ENCODE measurements at regions not wholly inside any gene's neighbourhood (a gene's known extent, or its start where the extent isn't known, plus 50 kb on each side); places are given as distances from the start of the nearest gene placed in this dataset.
A peak's percentile ranks its signal among the peaks of the same experiment; 100 is the strongest.
"Not testable (repeated sequence)": the region's sequence is repeated elsewhere in the genome, so short reads cannot be mapped to it uniquely, and the experiment has no call there.

- ChIA-PET POLR2A (ENCODE audit: partially characterized antibody) (no interaction called here), CTCF (ENCODE audit: partially characterized antibody) (no interaction called here)
- Mint-ChIP-seq H3K9me3 (peaks cover 0 to 15% (median 5%) of the 10 kb centered on the region in 8 donors), H3K36me3 (peaks cover 0 to 3% of the 10 kb centered on the region in 2 donors), H3K4me1 (peaks cover 11 to 19% (median 15%) of the 10 kb centered on the region in 4 donors), H3K4me3 (no peak overlapping the region), H3K27ac (peak overlapping the region in 2 of 7 donors; percentile 2 to 34), H3K27me3 (no peaks in the 10 kb centered on the region)
- H3K4me3 ChIP-seq (ENCODE audit: low read length in 2 of 2), result no peak overlapping the region
- H3K4me1 ChIP-seq (ENCODE audit: insufficient read depth, low read length), result peaks cover 14% of the 10 kb centered on the region
- intact Hi-C loops (cut with micrococcal nuclease), result no loop called here
- H3K27me3 ChIP-seq (ENCODE audit: insufficient read depth, low read length), result no peaks in the 10 kb centered on the region
- H3K36me3 ChIP-seq (ENCODE audit: insufficient read depth, low read length), result no peaks in the 10 kb centered on the region
- no peak for DNase-seq
- no peak overlapping the region for H3K27ac ChIP-seq (ENCODE audit: low read depth, low read length)
- no peaks in the 10 kb centered on the region for H3K9me3 ChIP-seq (ENCODE audit: control insufficient read depth in 1 of 2, low read length in 2 of 2)
These were observed 79.3 kb upstream of the CD28 start for GRCh38 chr2:203626952-203627681.

DNA sequence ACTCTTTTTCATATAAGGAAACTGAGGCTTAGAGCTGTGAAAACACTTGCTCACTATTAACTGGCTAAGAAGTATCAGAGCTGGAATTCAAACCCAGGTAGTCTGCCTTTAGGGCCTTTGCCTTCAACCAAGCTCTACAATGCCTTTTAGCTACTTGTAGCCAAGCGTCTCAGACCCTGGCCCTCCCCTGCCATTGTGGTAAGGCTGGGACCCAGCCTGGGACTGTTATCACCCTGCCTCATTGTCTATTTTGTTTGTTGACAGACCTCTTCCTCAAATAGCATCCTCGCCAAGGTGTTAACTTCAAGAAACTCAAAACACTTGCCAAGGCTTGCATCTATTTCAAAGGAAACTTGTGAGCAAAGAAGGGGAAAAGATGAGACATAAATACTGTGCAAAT is 76.7 kb upstream of the CD28 start:
- ChIA-PET CTCF (ENCODE audit: partially characterized antibody) (interaction anchor here (1.1 to 1.7 kb wide), 2 partner anchors 10 to 11 kb away, joined by 3 to 4 read pairs; no protein-coding TSS in a partner anchor), POLR2A (ENCODE audit: partially characterized antibody) (no interaction called here)
- Histone ChIP-seq H3K27me3 (ENCODE audit: insufficient read depth, low read length) (no peaks in the 10 kb centered on the region), H3K4me1 (ENCODE audit: insufficient read depth, low read length) (no peaks in the 10 kb centered on the region), H3K4me3 (ENCODE audit: low read length in 2 of 2) (no peak overlapping the region), H3K9me3 (ENCODE audit: control insufficient read depth in 1 of 2, low read length in 2 of 2) (no peaks in the 10 kb centered on the region), H3K27ac (ENCODE audit: low read depth, low read length) (no peak overlapping the region), H3K36me3 (ENCODE audit: insufficient read depth, low read length) (no peaks in the 10 kb centered on the region)
- H3K9me3 Mint-ChIP-seq, result no peaks in the 10 kb centered on the region
- no peak overlapping the region for H3K27ac Mint-ChIP-seq
- no peak overlapping the region for H3K4me3 Mint-ChIP-seq
- H3K4me1 Mint-ChIP-seq, result peaks cover 0 to 1% (median under 1%) of the 10 kb centered on the region in 4 donors
- no peaks in the 10 kb centered on the region for H3K27me3 Mint-ChIP-seq
- H3K36me3 Mint-ChIP-seq, result no peaks in the 10 kb centered on the region
- intact Hi-C loops (cut with micrococcal nuclease), result no loop called here
- DNase-seq, result no peak

- Histone ChIP-seq H3K36me3 (ENCODE audit: insufficient read depth, low read length) (no peaks in the 10 kb centered on the region), H3K9me3 (ENCODE audit: control insufficient read depth in 1 of 2, low read length in 2 of 2) (no peaks in the 10 kb centered on the region), H3K27ac (ENCODE audit: low read depth, low read length) (no peak overlapping the region), H3K4me1 (ENCODE audit: insufficient read depth, low read length) (no peaks in the 10 kb centered on the region), H3K27me3 (ENCODE audit: insufficient read depth, low read length) (no peaks in the 10 kb centered on the region), H3K4me3 (ENCODE audit: low read length in 2 of 2) (no peak overlapping the region)
- H3K36me3 Mint-ChIP-seq, result no peaks in the 10 kb centered on the region
- no peaks in the 10 kb centered on the region for H3K27me3 Mint-ChIP-seq
- DNase-seq, result no peak
- peaks cover 0 to 1% (median 0%) of the 10 kb centered on the region in 4 donors for H3K4me1 Mint-ChIP-seq
- H3K9me3 Mint-ChIP-seq, result no peaks in the 10 kb centered on the region
- intact Hi-C loops (cut with micrococcal nuclease), result no loop called here
- ChIA-PET POLR2A (ENCODE audit: partially characterized antibody) (no interaction called here), CTCF (ENCODE audit: partially characterized antibody) (no interaction called here)
- no peak overlapping the region for H3K27ac Mint-ChIP-seq
- no peak overlapping the region for H3K4me3 Mint-ChIP-seq
These were observed 75.2 kb upstream of the CD28 start for GRCh38 chr2:203631068-203631757.

DNA sequence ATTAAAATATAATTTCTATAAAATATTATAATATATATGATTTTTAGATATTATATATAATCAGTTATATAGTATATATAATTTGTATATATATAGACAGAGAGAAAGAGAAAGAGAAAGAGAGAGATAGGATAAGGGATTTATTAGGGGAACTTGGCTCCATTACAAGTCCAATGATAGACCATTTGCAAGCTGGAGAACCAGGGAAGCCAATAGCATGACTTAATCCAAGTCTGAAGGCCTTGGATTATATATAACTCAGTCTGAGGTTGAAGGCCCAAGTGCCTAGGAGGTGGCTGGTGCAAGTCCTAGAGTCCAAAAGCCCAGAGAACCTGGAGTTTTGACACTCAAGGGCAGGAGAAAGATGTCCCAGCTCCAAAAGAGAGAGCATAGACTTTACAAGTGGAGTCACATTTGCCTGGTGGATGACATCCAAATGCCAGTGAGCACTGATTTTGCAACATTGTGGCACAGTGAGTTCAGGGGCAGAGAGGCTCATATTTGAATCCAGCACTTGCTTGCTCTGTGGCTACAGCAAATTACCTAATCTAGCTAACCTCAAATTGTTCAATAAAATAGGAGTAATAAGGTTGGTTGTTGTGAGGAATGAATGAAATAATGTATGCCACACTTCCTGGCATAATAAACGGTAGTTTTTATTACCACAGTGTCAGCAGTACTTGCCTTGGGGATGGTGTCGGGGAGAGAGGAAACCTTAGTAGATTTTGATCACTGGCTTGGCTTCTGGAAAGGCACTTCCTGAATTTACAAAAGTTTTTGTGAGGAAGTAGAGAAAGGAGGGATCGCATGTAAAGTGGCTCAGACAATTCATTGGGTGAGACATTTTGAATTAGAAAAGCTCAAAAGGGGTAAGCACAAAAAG is 69.6 kb upstream of the CD28 start:
- POLR2A ChIA-PET (ENCODE audit: partially characterized antibody), result interaction anchor here (0.9 kb wide), 1 partner anchor 104 kb away, joined by 3 read pairs; no protein-coding TSS in a partner anchor
- Histone ChIP-seq H3K4me3 (ENCODE audit: low read length in 2 of 2) (no peak overlapping the region), H3K9me3 (ENCODE audit: control insufficient read depth in 1 of 2, low read length in 2 of 2) (no peaks in the 10 kb centered on the region), H3K27ac (ENCODE audit: low read depth, low read length) (no peak overlapping the region), H3K36me3 (ENCODE audit: insufficient read depth, low read length) (no peaks in the 10 kb centered on the region), H3K4me1 (ENCODE audit: insufficient read depth, low read length) (peaks cover 19% of the 10 kb centered on the region), H3K27me3 (ENCODE audit: insufficient read depth, low read length) (no peaks in the 10 kb centered on the region)
- H3K27me3 Mint-ChIP-seq, result no peaks in the 10 kb centered on the region
- intact Hi-C loops (cut with micrococcal nuclease), result no loop called here
- CTCF ChIA-PET (ENCODE audit: partially characterized antibody), result interaction anchor here (1.7 kb wide), 1 partner anchor 24 kb away, joined by 3 read pairs; no protein-coding TSS in a partner anchor
- H3K4me1 Mint-ChIP-seq, result peaks cover 14 to 28% (median 24%) of the 10 kb centered on the region in 4 donors
- no peak for DNase-seq
- H3K4me3 Mint-ChIP-seq, result peak overlapping the region in 5 of 8 donors; percentile 15 to 51 (median 27)
- H3K9me3 Mint-ChIP-seq, result peaks cover 0 to 4% (median 0%) of the 10 kb centered on the region in 8 donors
- no peaks in the 10 kb centered on the region for H3K36me3 Mint-ChIP-seq
- H3K27ac Mint-ChIP-seq, result peak overlapping the region in 4 of 7 donors; percentile 42 to 88 (median 66)

DNA sequence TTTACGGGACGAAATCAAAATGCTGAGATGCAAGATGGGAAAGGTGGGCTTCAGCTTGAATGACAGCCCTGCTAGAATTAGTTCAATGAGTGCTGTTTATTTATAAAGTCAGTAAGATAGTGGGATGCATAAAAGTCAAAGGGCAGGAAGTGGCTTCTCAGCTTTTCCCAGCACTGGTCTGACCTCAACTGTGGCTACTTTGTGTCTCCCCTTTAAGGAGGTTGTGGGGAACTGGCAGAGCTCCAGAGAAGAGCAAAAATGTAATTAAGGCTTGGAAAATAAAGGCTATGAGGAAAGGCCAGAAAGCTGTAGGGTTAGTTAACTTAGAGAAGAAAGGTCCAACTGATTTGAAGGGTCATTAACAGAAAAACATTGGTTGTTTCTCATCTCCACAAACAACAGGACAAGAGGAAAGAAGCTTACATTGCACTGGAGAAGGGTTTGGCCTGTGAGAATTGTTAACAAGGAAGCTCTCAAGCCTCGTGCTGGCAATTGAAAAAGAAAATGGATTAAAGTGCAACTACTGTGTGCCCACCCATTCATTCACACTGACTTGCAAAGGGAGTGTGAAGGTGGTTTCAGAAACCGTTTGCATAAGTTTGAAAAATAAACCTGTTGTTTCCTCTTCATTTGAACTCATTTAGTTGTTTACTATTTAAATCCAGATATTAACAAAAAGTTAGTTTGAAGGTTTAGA is 68.8 kb upstream of the CD28 start:
- ChIA-PET CTCF (ENCODE audit: partially characterized antibody) (interaction anchor here (1.7 kb wide), 1 partner anchor 25 kb away, joined by 3 read pairs; no protein-coding TSS in a partner anchor), POLR2A (ENCODE audit: partially characterized antibody) (interaction anchor here (0.9 kb wide), 1 partner anchor 103 kb away, joined by 3 read pairs; no protein-coding TSS in a partner anchor)
- H3K27ac Mint-ChIP-seq, result peak overlapping the region in 6 of 7 donors; percentile 6 to 88 (median 50)
- peaks cover 14 to 31% (median 24%) of the 10 kb centered on the region in 4 donors for H3K4me1 Mint-ChIP-seq
- Histone ChIP-seq H3K36me3 (ENCODE audit: insufficient read depth, low read length) (no peaks in the 10 kb centered on the region), H3K4me1 (ENCODE audit: insufficient read depth, low read length) (peaks cover 19% of the 10 kb centered on the region), H3K27me3 (ENCODE audit: insufficient read depth, low read length) (no peaks in the 10 kb centered on the region), H3K4me3 (ENCODE audit: low read length in 2 of 2) (no peak overlapping the region), H3K27ac (ENCODE audit: low read depth, low read length) (no peak overlapping the region), H3K9me3 (ENCODE audit: control insufficient read depth in 1 of 2, low read length in 2 of 2) (no peaks in the 10 kb centered on the region)
- H3K36me3 Mint-ChIP-seq, result no peaks in the 10 kb centered on the region
- no peak for DNase-seq
- intact Hi-C loops (cut with micrococcal nuclease), result no loop called here
- peak overlapping the region in 5 of 8 donors; percentile 1 to 51 (median 22) for H3K4me3 Mint-ChIP-seq
- H3K27me3 Mint-ChIP-seq, result no peaks in the 10 kb centered on the region
- H3K9me3 Mint-ChIP-seq, result peaks cover 0 to 4% (median 0%) of the 10 kb centered on the region in 8 donors

GRCh38 chr2:203641865-203642264 is 64.6 kb upstream of the CD28 start:
- H3K9me3 Mint-ChIP-seq; H3K4me3 ChIP-seq (ENCODE audit: low read length in 2 of 2); H3K27ac ChIP-seq (ENCODE audit: low read depth, low read length); intact Hi-C loops (cut with micrococcal nuclease); H3K36me3 ChIP-seq (ENCODE audit: insufficient read depth, low read length); H3K27ac Mint-ChIP-seq; H3K27me3 ChIP-seq (ENCODE audit: insufficient read depth, low read length); H3K27me3 Mint-ChIP-seq; H3K9me3 ChIP-seq (ENCODE audit: control insufficient read depth in 1 of 2, low read length in 2 of 2); CTCF ChIA-PET (ENCODE audit: partially characterized antibody); H3K36me3 Mint-ChIP-seq; DNase-seq; H3K4me3 Mint-ChIP-seq: not testable (repeated sequence)
- H3K4me1 Mint-ChIP-seq, result peaks cover 14 to 28% (median 20%) of the 10 kb centered on the region in 4 donors
- peaks cover 16% of the 10 kb centered on the region for H3K4me1 ChIP-seq (ENCODE audit: insufficient read depth, low read length)
- POLR2A ChIA-PET (ENCODE audit: partially characterized antibody), result interaction anchor here (0.9 kb wide), 1 partner anchor 268 kb away, joined by 3 read pairs; no protein-coding TSS in a partner anchor

Data from CD4-positive, alpha-beta memory T cell (primary cell).